ENCODE measurements at regions not wholly inside any gene's neighbourhood (a gene's known extent, or its start where the extent isn't known, plus 50 kb on each side); places are given as distances from the start of the nearest gene placed in this dataset.
"Not testable (repeated sequence)": the region's sequence is repeated elsewhere in the genome, so short reads cannot be mapped to it uniquely, and the experiment has no call there.

DNA sequence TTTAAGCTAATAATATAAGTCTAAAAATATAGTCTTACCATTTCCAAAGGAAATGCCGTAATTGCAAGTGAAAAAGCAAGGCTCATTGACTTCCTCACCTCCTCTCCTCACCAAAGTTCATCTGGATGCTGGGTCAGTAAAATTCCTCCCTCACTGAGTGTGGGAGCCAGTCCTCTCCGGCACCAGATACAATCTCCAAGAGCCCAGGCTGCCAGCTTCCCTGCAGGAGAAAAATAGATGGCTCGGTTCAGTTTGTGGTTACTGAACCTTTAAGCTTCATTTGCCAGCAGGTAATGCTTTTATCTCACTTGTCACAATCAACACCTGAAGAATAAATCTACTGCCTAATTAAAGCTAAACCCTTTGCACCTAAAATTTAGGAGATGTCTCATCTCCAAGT is 115.3 kb upstream of the VLDLR start:
- no peak overlapping the region for H3K27ac ChIP-seq (ENCODE audit: low read length)
- WGBS (ENCODE audit: insufficient coverage, insufficient read length): no CpG with 5 or more reads among the region's 3 CpGs
- H3K27me3 ChIP-seq (ENCODE audit: control insufficient read depth, insufficient read depth, low read length): no peaks in the 10 kb centered on the region
- DNase-seq (ENCODE audit: low read depth, low spot score): no peak
- no peaks in the 10 kb centered on the region for H3K36me3 ChIP-seq (ENCODE audit: control insufficient read depth, insufficient read depth, low read length)
- H3K4me3 ChIP-seq (ENCODE audit: low read length): no peak overlapping the region
- H3K4me1 ChIP-seq (ENCODE audit: control insufficient read depth, insufficient read depth, low read length): no peaks in the 10 kb centered on the region
- no peaks in the 10 kb centered on the region for H3K9me3 ChIP-seq (ENCODE audit: control insufficient read depth, insufficient read depth, low read length)

DNA sequence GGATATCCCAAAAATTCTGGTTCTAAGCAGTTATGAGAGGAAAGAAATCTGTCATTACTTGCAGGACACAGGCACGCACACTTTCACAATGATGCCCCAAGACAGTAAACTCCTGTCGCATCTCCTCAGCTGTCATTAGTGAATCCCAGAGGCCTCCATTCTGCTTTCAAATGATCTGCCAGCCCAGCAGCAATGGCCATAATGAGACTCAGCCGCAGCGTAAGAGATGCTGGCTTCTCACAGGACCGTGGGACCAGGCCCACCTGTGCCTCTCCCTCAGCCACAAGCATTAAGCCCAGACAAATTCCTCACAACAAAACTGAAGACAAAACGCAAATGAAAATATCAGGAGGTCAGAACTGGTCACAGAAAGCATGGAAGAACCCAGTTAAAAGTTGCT is 98.0 kb upstream of the VLDLR start:
- DNase-seq (ENCODE audit: low read depth, low spot score): no peak
- Histone ChIP-seq H3K4me1 (ENCODE audit: control insufficient read depth, insufficient read depth, low read length) (no peaks in the 10 kb centered on the region), H3K36me3 (ENCODE audit: control insufficient read depth, insufficient read depth, low read length) (0 out of 2 replicates have a peak, but pooled peaks cover 2% of the 10 kb centered on the region), H3K9me3 (ENCODE audit: control insufficient read depth, insufficient read depth, low read length) (no peaks in the 10 kb centered on the region), H3K4me3 (ENCODE audit: low read length) (no peak overlapping the region), H3K27ac (ENCODE audit: low read length) (no peak overlapping the region), H3K27me3 (ENCODE audit: control insufficient read depth, insufficient read depth, low read length) (no peaks in the 10 kb centered on the region)
- no CpG with 5 or more reads among the region's 6 CpGs for WGBS (ENCODE audit: insufficient coverage, insufficient read length)

DNA sequence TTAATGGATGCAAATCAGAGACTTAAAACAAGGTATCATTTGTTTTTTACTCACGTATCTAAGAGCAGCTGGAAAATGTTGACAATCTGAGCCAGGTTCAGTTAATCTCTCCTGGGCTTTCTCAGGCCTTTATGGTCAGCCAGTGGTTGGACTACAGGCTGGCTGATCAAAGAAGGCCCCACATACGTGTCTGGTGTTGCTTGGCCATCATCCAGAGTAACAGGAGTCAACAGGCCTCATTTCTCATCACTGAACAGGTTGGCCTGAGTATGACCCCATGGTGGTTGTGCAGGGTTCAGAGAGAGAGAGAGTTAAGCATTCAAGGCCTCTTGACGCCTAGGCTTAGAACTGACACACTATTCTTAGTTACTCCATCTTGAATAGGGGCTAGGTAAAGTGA is 97.0 kb upstream of the VLDLR start:
- Histone ChIP-seq H3K4me1 (ENCODE audit: control insufficient read depth, insufficient read depth, low read length) (no peaks in the 10 kb centered on the region), H3K36me3 (ENCODE audit: control insufficient read depth, insufficient read depth, low read length) (0 out of 2 replicates have a peak, but pooled peaks cover 2% of the 10 kb centered on the region), H3K9me3 (ENCODE audit: control insufficient read depth, insufficient read depth, low read length) (no peaks in the 10 kb centered on the region), H3K4me3 (ENCODE audit: low read length) (no peak overlapping the region), H3K27me3 (ENCODE audit: control insufficient read depth, insufficient read depth, low read length) (no peaks in the 10 kb centered on the region), H3K27ac (ENCODE audit: low read length) (no peak overlapping the region)
- DNase-seq (ENCODE audit: low read depth, low spot score): no peak
- WGBS (ENCODE audit: insufficient coverage, insufficient read length): no CpG with 5 or more reads among the region's 3 CpGs

DNA sequence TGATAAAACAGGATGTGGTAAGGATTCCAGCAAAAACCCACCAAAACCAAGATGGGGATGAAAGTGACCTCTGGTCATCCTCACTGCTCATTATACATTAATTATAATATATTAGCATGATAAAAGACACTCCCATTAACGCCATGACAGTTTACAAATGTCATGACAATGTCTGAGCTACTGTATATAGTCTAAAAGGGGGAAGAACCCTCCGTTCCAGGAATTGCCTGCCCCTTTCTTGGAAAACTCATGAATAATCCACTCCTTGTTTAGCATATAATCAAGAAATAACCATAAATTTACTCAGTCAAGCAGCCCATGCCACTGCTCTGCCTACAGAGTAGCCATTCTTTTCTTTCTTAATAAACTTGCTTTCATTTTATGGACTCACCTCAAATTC is 96.4 kb upstream of the VLDLR start:
- no peak for DNase-seq (ENCODE audit: low read depth, low spot score)
- Histone ChIP-seq H3K9me3 (ENCODE audit: control insufficient read depth, insufficient read depth, low read length) (no peaks in the 10 kb centered on the region), H3K27ac (ENCODE audit: low read length) (no peak overlapping the region), H3K27me3 (ENCODE audit: control insufficient read depth, insufficient read depth, low read length) (no peaks in the 10 kb centered on the region), H3K36me3 (ENCODE audit: control insufficient read depth, insufficient read depth, low read length) (0 out of 2 replicates have a peak, but pooled peaks cover 2% of the 10 kb centered on the region), H3K4me1 (ENCODE audit: control insufficient read depth, insufficient read depth, low read length) (no peaks in the 10 kb centered on the region), H3K4me3 (ENCODE audit: low read length) (no peak overlapping the region)
- no CpG with 5 or more reads among the region's 2 CpGs for WGBS (ENCODE audit: insufficient coverage, insufficient read length)

DNA sequence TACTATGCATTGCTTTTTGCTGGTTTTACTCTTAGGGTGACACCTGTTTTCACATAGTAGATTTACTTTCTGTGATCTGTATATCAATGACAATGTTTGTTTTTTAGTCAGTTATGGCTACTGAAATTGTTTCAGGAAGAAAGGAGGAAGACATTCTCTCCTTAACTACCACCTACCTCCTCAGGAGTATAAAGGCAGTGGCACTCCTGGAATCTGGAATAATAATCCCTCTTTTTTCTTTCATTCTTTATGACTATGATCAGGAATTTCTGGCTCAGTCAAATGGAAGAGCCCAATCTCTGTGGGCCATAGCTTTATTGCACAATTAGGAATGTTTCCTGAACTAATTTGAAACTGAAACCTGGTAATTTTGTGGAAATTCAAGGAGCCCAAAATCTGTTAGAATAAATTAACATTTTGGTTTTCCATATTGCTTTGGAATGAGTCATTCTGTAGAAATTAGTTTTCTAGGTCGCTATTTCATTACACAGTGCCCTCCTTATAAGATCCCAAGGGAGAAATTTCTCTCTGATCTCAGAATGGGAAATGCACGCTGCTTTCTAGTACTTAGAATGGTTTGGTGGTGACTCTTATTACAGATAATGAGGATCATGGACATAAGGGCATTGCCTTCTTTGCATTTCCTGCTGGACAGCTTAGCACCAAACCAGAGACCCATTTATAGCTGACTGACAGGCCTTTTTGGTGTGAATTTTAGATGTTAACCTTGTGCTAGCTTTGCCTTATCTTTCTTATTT is 95.3 kb upstream of the VLDLR start:
- DNase-seq (ENCODE audit: low read depth, low spot score): no peak
- WGBS (ENCODE audit: insufficient coverage, insufficient read length): no CpG with 5 or more reads among the region's 2 CpGs
- H3K27ac ChIP-seq (ENCODE audit: low read length): no peak overlapping the region

DNA sequence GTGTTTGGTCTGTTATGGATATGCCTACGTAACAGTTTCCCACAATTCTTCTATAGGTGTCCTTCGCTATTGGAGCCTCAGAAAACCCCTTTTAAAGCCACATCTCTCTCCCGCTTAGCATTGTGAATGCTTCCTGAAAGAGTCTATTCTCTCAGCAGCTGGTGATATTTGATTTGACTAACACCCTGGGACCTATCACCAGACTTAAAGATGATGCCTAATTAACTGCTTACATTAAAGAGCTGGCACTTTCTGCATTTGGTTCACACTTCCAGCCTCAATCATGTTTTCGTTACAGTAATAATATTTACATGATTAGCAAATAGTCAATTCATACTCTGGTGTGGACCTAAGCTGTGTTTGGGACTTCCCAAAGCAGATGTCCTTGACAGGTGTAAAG is 90.1 kb upstream of the VLDLR start:
- no peak overlapping the region for H3K4me3 ChIP-seq (ENCODE audit: low read length)
- no CpG with 5 or more reads among the region's 4 CpGs for WGBS (ENCODE audit: insufficient coverage, insufficient read length)
- no peaks in the 10 kb centered on the region for H3K36me3 ChIP-seq (ENCODE audit: control insufficient read depth, insufficient read depth, low read length)
- DNase-seq (ENCODE audit: low read depth, low spot score): no peak
- no peak overlapping the region for H3K27ac ChIP-seq (ENCODE audit: low read length)
- no peaks in the 10 kb centered on the region for H3K9me3 ChIP-seq (ENCODE audit: control insufficient read depth, insufficient read depth, low read length)
- no peaks in the 10 kb centered on the region for H3K27me3 ChIP-seq (ENCODE audit: control insufficient read depth, insufficient read depth, low read length)
- no peaks in the 10 kb centered on the region for H3K4me1 ChIP-seq (ENCODE audit: control insufficient read depth, insufficient read depth, low read length)

More for the DNA sequence above, 95.3 kb upstream of the VLDLR start:
- H3K27me3 ChIP-seq (ENCODE audit: control insufficient read depth, insufficient read depth, low read length): no peaks in the 10 kb centered on the region
- no peaks in the 10 kb centered on the region for H3K4me1 ChIP-seq (ENCODE audit: control insufficient read depth, insufficient read depth, low read length)
- H3K9me3 ChIP-seq (ENCODE audit: control insufficient read depth, insufficient read depth, low read length): no peaks in the 10 kb centered on the region
- H3K4me3 ChIP-seq (ENCODE audit: low read length): no peak overlapping the region
- 0 out of 2 replicates have a peak, but pooled peaks cover 2% of the 10 kb centered on the region for H3K36me3 ChIP-seq (ENCODE audit: control insufficient read depth, insufficient read depth, low read length)

DNA sequence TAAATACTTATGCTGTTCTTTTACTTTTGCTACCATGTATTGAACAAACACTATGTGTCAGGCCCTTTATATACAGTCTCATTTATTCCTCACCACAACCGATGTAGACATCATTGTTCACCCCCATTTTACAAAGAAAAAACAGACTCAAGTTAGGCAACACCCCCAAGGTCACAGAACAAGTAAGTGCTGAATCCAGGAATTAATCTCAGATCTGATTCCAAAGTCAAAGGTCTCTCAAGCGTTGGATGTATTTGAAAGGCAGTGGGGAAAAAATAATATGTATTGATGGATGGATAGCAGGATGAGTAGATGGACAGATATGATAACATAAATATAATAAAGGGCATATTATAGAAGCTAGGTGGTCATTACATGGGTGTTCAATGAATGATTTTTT is 85.1 kb upstream of the VLDLR start:
- no peak for DNase-seq (ENCODE audit: low read depth, low spot score)
- no peaks in the 10 kb centered on the region for H3K9me3 ChIP-seq (ENCODE audit: control insufficient read depth, insufficient read depth, low read length)
- H3K36me3 ChIP-seq (ENCODE audit: control insufficient read depth, insufficient read depth, low read length): no peaks in the 10 kb centered on the region
- H3K27me3 ChIP-seq (ENCODE audit: control insufficient read depth, insufficient read depth, low read length): no peaks in the 10 kb centered on the region; the same call in 1 of the 2 replicates
- H3K4me3 ChIP-seq (ENCODE audit: low read length): no peak overlapping the region
- WGBS (ENCODE audit: insufficient coverage, insufficient read length): no CpG with 5 or more reads among the region's 2 CpGs
- H3K27ac ChIP-seq (ENCODE audit: low read length): no peak overlapping the region
- H3K4me1 ChIP-seq (ENCODE audit: control insufficient read depth, insufficient read depth, low read length): no peaks in the 10 kb centered on the region

DNA sequence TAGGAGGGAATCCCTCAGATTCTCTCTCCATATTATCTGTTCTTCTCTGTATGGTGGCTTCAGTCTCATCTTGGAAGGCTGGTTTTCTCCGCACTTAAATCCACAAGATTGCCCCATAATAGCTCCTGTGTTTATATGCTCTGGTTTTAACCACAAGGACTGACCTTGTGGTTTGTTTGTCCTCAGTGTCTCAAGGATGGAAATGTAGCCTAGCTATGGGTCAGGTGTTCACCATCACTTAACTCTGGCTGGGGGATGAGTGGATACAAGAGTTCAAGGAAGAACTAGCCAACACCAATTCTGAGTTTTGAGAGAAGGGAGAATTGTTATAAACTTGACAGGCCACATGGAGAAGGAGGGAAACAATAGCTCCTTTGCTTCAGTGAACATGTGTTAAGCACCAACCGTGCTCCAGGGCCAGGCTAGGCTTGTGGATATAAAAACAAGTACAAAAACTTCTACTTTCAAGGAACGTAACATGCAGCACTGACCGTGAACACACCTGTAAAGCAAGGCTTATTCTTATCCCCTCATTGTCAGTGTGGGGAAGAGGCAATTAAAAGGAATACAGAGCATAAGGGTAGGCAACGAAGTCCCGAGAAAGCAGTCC is 75.6 kb upstream of the VLDLR start:
- no peak overlapping the region for H3K27ac ChIP-seq (ENCODE audit: low read length)
- H3K4me3 ChIP-seq (ENCODE audit: low read length): no peak overlapping the region
- no CpG with 5 or more reads among the region's 6 CpGs for WGBS (ENCODE audit: insufficient coverage, insufficient read length)
- DNase-seq (ENCODE audit: low read depth, low spot score): no peak
- H3K9me3 ChIP-seq (ENCODE audit: control insufficient read depth, insufficient read depth, low read length): no peaks in the 10 kb centered on the region
- H3K36me3 ChIP-seq (ENCODE audit: control insufficient read depth, insufficient read depth, low read length): no peaks in the 10 kb centered on the region
- H3K4me1 ChIP-seq (ENCODE audit: control insufficient read depth, insufficient read depth, low read length): no peaks in the 10 kb centered on the region
- no peaks in the 10 kb centered on the region for H3K27me3 ChIP-seq (ENCODE audit: control insufficient read depth, insufficient read depth, low read length)

DNA sequence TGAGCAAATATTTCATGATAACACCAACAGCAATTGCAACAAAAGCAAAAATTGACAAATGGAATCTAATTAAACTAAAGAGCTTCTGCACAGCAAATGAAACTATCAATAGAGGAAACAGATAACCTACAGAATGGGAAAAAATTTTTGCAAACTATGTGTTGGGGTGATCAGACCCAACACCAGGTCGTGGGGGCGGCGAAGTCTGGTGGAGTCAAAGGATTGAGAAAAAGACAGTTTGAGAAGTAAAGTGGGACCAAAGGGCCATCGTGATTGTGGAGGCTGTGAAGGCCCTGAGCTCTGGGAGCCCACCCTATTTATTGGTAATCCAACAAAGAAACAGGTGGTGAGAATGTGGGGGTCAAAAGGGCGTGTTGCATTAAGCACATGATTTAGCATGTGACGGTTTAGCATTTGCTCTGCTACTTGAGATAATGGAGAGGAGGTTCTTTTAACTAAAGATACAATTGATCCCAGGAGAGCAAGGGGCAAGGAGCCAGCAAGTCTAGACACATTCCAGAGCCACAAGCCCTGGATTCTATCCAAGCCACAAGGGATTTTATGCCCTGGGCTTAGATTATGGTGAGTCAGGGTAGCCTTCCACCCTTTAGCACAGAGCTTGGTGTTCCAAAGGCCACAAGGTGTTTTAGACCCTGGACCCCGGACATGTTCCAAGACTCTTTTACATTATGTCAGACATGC is 65.5 kb upstream of the VLDLR start:
- no CpG with 5 or more reads among the region's 7 CpGs for WGBS (ENCODE audit: insufficient coverage, insufficient read length)
- not testable (repeated sequence) for DNase-seq (ENCODE audit: low read depth, low spot score); H3K4me3 ChIP-seq (ENCODE audit: low read length); H3K27me3 ChIP-seq (ENCODE audit: control insufficient read depth, insufficient read depth, low read length); H3K4me1 ChIP-seq (ENCODE audit: control insufficient read depth, insufficient read depth, low read length); H3K9me3 ChIP-seq (ENCODE audit: control insufficient read depth, insufficient read depth, low read length); H3K36me3 ChIP-seq (ENCODE audit: control insufficient read depth, insufficient read depth, low read length); H3K27ac ChIP-seq (ENCODE audit: low read length)

DNA sequence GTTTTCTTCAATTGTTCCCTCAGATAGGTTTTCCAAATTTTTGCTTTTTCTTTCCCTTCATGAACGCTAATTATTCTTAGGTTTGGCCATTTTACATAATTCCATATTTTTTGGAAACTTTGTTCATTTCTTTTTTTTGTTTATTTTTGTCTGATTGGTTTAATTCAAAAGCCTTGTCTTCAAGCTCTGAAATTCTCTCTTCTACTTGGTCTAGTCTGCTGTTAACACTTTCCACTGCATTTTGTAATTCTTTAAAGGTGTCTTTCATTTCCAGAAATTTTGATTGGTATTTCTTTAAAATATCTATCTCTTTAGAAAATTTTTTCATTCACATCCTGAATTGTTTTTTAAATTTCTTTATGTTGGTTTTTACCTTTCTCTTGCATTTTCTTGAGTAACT is 63.9 kb upstream of the VLDLR start:
- Histone ChIP-seq H3K27me3 (ENCODE audit: control insufficient read depth, insufficient read depth, low read length) (no peaks in the 10 kb centered on the region), H3K9me3 (ENCODE audit: control insufficient read depth, insufficient read depth, low read length) (no peaks in the 10 kb centered on the region), H3K4me1 (ENCODE audit: control insufficient read depth, insufficient read depth, low read length) (no peaks in the 10 kb centered on the region), H3K36me3 (ENCODE audit: control insufficient read depth, insufficient read depth, low read length) (no peaks in the 10 kb centered on the region), H3K27ac (ENCODE audit: low read length) (no peak overlapping the region), H3K4me3 (ENCODE audit: low read length) (no peak overlapping the region)
- no CpG with 5 or more reads among the region's 1 CpG for WGBS (ENCODE audit: insufficient coverage, insufficient read length)
- no peak for DNase-seq (ENCODE audit: low read depth, low spot score)
